ENCODE measurements at regions not wholly inside any gene's neighbourhood (a gene's known extent, or its start where the extent isn't known, plus 50 kb on each side); places are given as distances from the start of the nearest gene placed in this dataset.

DNA sequence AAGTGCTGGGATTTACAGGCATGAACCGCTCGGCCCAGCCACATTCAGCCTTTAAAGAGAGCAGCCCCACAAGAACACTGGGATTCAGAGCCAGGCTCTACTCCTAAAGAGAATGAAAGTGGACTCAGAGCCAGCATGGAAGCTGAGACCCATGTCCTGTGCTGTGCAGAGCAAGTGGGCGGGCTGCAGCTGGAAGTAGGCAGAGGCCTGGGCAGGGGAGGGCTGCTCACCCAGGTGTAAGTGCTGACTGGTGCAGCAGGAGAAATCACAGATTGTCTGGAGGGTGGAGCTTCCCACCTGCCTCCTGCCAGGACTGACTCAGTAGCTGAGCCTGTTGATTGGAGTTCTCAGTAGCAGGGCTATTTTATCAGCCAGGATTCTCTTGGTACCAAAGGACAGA lies 178.7 kb downstream of the KATNIP start:
- TF ChIP-seq POLR2A (IDR thresholded peaks at IDR 0.05), result no peak
- TF ChIP-seq CTCF (IDR thresholded peaks at IDR 0.05), result no peak
